GM21528 (cell line): ENCODE measurements at regions not wholly inside any gene's neighbourhood (a gene's known extent, or its start where the extent isn't known, plus 50 kb on each side); places are given as distances from the start of the nearest gene placed in this dataset.
"Not testable (repeated sequence)": the region's sequence is repeated elsewhere in the genome, so short reads cannot be mapped to it uniquely, and the experiment has no call there.

Experiments
- ATAC-seq: cut with Tn5 transposase; IDR thresholded peaks from one replicate; pipeline ENCODE4 v1.9.1; 2021; ENCODE audit warnings: mild to moderate bottlenecking, moderate library complexity; ENCODE audit not compliant: unreplicated experiment, low FRiP score

DNA sequence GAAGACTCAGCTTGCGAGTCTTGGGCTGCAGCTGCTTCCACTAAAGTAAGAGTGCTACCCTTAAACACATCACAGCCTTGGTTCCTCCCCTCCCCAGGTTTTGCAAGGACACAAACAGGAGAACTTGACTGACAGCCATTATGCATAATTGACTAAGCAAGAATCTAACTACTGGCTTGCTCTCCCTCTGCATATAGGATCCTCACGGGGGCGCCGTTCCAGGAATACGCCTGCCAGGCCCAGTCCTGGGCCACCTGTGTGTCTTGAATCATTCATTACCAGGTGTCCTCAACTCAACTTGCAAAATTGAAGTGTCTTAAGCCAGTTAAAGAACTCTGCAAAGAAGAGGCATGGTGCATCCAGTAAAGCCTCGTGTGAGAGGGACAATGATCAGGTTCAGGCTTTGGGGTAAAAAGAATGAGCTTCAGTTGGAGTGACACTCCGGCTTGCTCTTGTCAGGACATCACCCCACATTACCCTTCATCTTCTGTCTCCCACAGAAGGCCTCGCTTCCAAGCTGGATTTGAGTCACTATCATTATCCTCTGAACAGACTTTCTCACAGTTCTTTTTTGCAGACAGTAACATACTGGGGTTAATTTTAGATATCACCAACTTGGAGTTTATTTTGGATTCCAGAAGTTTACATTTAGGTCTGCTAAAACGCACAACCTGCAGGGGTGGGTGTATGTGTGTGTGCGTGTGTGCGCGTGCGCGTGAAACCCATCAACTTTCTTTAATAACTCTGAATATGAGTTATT is 273.5 kb upstream of the HS3ST1 start:
- ATAC-seq = no peak

GRCh38 chr4:11700751-11701226 is 272.1 kb upstream of the HS3ST1 start:
- no peak for ATAC-seq

DNA sequence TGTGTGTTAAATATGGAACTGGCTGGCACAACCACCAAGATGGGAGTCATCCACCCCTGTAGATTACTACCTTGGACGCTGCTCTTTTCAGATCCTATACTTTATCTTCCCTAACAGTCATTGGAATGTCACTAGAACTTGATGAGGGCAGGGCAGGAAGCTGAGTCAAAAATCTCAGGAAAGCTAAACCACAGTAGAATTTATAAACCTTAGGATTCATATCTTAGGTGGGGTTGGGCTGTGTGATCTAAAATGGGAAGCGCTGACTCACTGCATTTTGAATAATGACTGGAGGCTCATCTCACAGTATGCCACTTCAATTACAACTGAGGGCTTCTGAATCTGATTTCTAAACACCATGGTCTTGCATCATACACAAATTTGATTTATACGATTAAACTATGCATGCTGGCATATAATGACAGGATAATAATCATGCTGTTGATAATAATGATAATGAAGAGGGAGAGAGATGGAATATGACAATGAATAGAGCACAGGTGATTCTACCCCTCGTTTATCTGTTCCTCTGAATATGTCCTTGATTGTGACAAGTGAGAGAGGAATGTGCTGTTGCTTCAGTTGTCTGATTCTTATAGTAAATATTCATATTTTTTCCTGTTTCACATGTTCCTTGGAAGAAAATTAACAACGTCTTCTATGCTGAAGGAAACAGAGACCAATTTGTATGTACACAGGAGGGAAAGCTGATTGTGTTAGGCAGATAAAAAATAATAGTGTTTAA is 270.3 kb upstream of the HS3ST1 start:
- no peak for ATAC-seq

DNA sequence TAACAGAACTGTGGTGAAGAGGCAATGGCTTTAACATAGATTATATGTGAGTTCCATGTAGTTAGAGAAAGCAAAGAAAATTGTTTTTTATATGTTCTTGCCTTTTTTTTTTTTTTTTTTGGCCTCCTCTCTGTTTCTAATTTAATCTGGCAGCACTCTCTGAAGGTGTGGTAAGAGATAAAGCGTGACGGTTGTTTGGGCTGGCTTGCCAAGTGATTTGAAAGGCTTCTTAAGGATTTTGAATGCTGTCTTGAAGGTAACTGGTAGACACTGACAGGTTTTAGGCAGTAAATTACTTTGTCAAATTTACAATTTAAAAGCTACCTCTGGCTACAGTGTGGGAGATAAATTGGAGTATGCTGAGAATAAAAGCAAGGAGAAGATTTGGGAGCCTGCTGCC is 269.3 kb upstream of the HS3ST1 start:
- no peak for ATAC-seq

GRCh38 chr4:11693693-11694092 is 265.0 kb upstream of the HS3ST1 start:
- ATAC-seq = no peak

- no peak for ATAC-seq
These were observed 262.5 kb upstream of the HS3ST1 start for GRCh38 chr4:11691236-11691635.

DNA sequence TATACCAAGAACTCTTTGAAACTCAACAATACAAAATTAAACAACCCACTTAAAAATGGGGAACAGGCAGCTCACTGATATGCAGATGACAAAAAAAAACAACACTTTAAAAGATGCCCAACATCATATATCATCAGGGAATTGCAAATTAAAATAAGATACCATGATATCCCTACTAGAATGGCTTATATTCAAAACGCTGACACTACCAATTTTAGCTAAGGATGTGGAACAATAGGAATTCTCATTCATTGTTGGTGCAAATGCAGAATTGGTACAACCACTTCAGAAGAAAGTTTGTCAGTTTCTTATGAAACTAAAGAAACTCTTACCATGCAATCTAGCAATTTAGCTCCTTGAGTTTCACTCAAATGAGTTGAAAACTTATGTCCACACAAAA is 259.0 kb upstream of the HS3ST1 start:
- ATAC-seq = no peak

- no peak for ATAC-seq
These were observed 256.8 kb upstream of the HS3ST1 start for GRCh38 chr4:11685481-11685880.

DNA sequence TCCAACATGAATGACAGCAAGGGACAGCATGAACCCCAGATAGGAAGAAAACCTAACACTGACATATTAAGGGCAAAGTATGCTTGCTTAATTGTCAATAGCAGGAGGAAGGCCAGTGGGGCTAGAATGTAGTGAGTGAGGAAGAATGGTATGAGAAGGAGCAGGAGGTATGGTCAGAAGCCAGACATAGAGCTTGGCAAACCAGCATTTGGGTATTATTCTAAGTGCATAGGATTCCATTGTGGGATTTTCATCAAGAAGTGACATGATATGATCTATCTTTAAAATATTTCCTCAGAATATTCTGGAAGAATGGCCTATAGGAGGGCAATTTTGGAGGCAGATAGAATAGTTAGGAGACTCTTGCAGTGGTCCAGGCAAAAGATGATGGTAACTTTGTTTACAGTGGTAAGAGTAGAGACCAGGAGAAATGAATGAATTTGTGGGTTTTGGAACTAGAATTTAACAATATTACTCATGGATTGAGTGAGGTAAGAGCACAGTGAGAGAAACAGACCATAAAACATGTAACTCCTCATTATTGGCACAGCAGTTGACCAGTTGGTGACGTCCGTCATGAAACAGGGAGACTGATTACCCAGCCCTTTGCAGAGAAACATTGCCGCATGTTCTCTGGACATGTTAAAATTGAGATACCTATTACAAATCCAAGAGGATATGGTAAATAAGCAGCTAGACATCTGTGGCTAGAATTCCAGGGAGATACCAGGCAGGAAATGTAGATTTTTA is 246.5 kb upstream of the HS3ST1 start:
- ATAC-seq = no peak

DNA sequence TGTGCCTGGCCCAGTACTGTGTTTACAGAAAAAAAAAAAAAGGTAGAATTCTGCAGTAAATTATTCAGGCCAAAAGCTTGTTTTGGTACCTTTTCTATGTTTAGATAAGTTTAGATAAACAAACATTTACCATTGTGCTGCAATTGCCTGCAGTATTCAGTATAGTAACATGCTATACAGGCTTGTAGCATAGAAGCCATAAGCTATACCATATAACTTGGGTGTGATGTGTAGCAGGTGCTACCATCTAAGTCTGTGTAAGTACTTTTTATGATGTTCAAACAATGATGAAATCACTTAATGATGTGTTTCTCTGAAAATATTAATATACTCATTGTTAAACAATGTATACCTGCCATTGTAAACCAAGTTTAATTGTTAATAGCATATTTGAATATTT is 241.6 kb upstream of the HS3ST1 start:
- no peak for ATAC-seq

GRCh38 chr4:11669156-11669555 is 240.5 kb upstream of the HS3ST1 start:
- ATAC-seq = no peak

DNA sequence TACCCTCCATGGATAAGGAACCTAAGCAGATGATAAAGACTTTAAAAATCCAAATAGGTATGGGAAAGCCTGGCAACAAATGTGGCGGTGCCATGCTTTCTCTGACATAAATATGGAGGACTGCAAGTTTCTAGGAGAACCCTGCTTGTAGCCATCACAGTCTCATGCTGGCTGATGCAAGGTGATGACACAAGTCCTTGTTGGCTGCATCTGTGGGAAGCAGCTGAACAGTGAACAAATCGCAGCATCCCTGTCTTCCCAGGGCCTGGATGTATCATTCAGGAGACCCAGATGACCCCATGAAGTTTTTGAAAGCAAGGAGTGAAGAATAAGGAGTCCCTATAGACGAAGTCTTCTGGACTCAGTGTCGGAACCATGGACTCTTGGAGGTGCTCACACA is 234.4 kb upstream of the HS3ST1 start:
- ATAC-seq = no peak

DNA sequence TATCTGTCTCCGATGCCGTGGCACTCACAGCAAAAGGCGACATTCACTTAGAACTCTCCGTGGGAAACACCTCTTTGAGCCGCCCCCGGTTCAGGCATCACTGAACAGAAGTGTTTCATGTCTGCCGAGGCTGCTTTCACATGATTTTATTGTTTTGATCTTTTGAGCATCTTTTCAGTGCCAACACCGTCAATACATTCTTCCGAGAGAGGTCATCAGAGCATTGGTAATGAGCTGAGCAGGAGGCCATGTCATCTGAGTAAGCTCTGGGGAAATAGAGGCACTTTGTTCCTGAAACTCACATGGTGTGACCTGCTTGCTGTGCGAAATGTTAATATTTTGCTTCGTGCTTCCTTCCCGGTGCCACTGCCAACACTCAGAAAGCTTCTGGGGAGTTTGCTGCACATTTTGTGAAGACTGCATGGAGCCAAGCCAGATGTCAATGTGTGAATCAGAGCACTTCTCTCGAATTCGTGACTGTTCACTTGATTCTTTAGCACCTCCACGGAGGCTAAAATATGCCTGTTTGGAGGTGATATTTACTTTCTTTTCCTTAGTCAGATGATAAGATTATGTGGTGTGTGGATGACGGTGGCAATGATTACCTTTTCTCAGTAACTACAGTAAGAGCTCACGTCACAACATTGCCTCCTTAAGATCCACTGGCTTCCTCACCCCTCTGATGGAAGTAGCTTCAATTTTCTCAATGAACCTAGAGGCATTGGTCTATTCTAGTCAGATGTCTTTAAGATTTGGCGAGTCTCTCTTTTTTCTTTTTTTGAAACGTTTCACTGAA is 222.3 kb upstream of the HS3ST1 start:
- no peak for ATAC-seq

GRCh38 chr4:11647433-11647832 is 218.7 kb upstream of the HS3ST1 start:
- ATAC-seq = no peak

DNA sequence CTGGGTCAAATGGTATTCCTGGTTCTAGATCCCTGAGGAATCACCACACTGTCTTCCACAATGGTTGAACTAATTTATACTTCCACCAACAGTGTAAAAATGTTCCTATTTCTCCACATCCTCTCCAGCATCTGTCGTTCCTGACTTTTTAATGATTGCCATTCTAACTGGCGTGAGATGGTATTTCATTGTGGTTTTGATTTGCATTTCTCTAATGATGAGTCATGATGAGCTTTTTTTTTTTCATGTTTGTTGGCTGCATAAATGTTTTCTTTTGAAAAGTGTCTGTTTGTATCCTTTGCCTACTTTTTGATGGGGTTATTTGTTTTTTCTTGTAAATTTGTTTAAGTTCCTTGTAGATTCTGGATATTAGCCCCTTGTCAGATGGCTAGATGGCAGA is 214.4 kb upstream of the HS3ST1 start:
- ATAC-seq = not testable (repeated sequence)

GRCh38 chr4:11640584-11640983 is 211.9 kb upstream of the HS3ST1 start:
- ATAC-seq = no peak

DNA sequence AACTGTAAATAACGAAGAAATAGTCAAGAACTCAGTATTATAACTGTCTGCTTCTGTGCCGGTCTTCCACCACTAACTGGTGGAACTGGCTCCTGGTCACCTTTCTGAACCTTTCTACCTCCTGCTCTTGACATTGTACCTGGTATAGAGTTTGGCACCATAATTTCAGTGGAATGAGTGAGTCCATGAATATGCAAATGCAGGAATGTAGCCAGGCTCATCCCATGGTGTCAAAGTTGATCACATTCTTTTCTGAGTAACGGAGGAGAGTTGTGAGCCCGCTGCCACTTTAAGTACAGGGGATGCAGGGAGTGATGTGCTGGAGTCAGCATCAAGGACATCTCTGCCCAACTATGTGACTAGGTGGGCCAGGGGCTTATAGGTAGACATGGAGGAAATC is 207.9 kb upstream of the HS3ST1 start:
- ATAC-seq = no peak

GRCh38 chr4:11636031-11636430 is 207.3 kb upstream of the HS3ST1 start:
- no peak for ATAC-seq

DNA sequence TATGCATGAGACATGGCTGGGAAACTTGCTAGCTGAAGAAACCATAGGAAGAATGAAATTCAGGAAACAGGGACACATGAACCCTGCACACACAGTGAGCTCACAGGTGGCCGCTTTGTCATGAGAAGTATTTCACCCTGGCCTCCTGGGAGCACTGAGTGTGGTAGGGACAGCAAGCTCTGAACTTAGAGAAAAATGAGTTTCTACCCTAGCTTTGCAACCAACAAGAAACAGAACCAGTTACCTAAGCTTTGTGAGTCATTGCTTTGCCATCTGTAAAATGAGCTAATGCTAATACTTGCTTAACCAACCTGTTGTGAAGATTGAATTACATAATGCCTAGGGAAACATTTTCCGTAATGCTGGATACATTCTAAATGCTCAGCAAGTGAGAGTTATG is 206.6 kb upstream of the HS3ST1 start:
- ATAC-seq = no peak

- ATAC-seq = no peak
These were observed 205.6 kb upstream of the HS3ST1 start for GRCh38 chr4:11634283-11634682.
